ENCODE measurements at regions not wholly inside any gene's neighbourhood (a gene's known extent, or its start where the extent isn't known, plus 50 kb on each side); places are given as distances from the start of the nearest gene placed in this dataset.

DNA sequence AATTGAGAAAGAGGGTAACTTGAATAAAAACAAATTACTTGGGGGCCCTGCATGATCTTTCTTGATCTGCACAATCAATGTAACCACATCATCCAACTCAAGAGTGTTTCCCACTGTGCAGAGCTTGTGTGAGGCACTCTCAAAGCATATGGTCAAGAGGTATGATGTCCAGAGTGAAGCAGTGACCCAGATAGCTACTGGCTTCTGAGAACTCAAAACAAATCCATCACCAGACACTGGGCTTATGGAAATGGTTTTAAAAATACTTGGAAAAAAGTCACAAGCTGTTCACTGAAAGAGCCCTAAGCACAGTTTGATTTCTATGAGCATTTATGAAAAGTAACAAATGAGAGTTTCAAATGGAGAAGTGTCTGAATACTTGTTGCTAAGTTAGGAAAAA, 361.0 kb downstream of the GRXCR1 start:
- Histone ChIP-seq H3K27ac (no peak overlapping the region), H3K9me3 (no peaks in the 10 kb centered on the region), H3K4me1 (replicated peaks) (no peaks in the 10 kb centered on the region), H3K4me3 (no peak overlapping the region), H3K36me3 (no peaks in the 10 kb centered on the region), H3K27me3 (replicated peaks; ENCODE audit: insufficient read depth) (no peaks in the 10 kb centered on the region)
- no peak for DNase-seq (ENCODE audit: low spot score)
- no peak for TF ChIP-seq POLR2A (IDR thresholded peaks at IDR 0.05)
- TF ChIP-seq, protein P1, sequence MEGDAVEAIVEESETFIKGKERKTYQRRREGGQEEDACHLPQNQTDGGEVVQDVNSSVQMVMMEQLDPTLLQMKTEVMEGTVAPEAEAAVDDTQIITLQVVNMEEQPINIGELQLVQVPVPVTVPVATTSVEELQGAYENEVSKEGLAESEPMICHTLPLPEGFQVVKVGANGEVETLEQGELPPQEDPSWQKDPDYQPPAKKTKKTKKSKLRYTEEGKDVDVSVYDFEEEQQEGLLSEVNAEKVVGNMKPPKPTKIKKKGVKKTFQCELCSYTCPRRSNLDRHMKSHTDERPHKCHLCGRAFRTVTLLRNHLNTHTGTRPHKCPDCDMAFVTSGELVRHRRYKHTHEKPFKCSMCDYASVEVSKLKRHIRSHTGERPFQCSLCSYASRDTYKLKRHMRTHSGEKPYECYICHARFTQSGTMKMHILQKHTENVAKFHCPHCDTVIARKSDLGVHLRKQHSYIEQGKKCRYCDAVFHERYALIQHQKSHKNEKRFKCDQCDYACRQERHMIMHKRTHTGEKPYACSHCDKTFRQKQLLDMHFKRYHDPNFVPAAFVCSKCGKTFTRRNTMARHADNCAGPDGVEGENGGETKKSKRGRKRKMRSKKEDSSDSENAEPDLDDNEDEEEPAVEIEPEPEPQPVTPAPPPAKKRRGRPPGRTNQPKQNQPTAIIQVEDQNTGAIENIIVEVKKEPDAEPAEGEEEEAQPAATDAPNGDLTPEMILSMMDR (IDR thresholded peaks at IDR 0.05), result no peak
- no peak for TF ChIP-seq POLR2AphosphoS5 (IDR thresholded peaks at IDR 0.05)
- intact Hi-C loops (cut with DNase I), result no loop called here

DNA sequence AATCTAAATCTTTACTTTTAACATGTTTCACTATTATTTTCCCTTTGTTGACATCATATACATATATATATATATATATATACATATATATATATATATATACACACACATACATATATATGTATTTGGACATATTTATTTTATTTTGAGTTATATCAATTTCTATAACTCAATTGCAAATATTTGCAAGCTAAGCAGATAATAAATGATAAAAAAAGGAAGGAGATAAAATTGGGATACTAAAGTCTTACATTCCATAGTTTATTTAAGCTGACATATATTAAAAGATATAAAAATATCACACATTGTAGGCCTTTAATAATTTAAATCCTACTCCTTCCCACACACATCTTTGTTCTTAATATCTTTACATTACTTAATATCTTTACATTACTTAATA, 372.2 kb downstream of the GRXCR1 start:
- H3K27me3 ChIP-seq (replicated peaks; ENCODE audit: insufficient read depth), result no peaks in the 10 kb centered on the region
- no peak overlapping the region for H3K27ac ChIP-seq
- DNase-seq (ENCODE audit: low spot score), result no peak
- H3K9me3 ChIP-seq, result no peaks in the 10 kb centered on the region
- H3K4me3 ChIP-seq, result no peak overlapping the region
- TF ChIP-seq, protein P1 (IDR thresholded peaks at IDR 0.05), result no peak
- no peak for TF ChIP-seq POLR2A (IDR thresholded peaks at IDR 0.05)
- no peak for TF ChIP-seq POLR2AphosphoS5 (IDR thresholded peaks at IDR 0.05)
- intact Hi-C loops (cut with DNase I), result no loop called here
- no peaks in the 10 kb centered on the region for H3K4me1 ChIP-seq (replicated peaks)
- H3K36me3 ChIP-seq, result no peaks in the 10 kb centered on the region

DNA sequence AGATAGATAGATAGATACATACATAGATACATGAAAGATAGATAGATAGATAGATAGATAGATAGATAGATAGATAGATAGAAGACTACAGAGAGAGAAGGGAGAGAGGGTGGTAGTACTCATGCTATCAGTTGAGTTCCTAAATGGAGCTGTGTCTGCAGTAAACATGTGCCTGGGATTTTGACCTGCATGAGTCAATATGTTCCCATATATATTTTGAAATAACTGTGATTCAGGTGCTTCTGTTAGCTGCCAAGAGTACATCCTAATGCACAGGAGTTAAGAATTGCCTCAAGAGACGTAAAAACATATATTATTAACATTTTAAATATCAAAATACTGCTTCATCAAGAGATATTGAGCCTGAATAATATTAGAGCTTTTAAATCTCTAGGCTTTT, 379.4 kb downstream of the GRXCR1 start:
- Histone ChIP-seq H3K4me3 (no peak overlapping the region), H3K9me3 (no peaks in the 10 kb centered on the region), H3K4me1 (replicated peaks) (no peaks in the 10 kb centered on the region), H3K27me3 (replicated peaks; ENCODE audit: insufficient read depth) (no peaks in the 10 kb centered on the region), H3K27ac (no peak overlapping the region), H3K36me3 (no peaks in the 10 kb centered on the region)
- intact Hi-C loops (cut with DNase I), result no loop called here
- DNase-seq (ENCODE audit: low spot score), result no peak
- TF ChIP-seq POLR2A (IDR thresholded peaks at IDR 0.05) (no peak), POLR2AphosphoS5 (IDR thresholded peaks at IDR 0.05) (no peak)
- TF ChIP-seq, protein P1 (IDR thresholded peaks at IDR 0.05), result no peak
- WGBS, result 0% methylated on average over 1 of the region's 1 CpG

DNA sequence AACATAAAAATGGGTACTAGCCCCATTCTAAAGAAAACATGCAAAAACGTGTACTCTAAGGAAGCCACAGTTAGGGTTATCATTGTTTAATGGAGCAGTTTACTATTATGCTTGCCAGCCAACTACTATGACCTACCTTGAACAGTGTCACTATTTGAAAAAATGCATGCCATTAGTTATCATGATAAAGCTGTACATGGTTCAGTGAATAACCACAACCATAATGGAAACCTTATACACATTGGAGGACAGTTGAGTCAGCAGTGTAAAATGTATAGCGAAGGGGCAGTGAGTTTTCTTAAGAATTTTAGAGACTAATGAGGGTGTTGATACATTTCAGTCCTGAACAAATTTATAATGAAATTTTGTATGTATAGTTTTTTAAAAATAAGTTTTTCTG, 381.9 kb downstream of the GRXCR1 start:
- H3K36me3 ChIP-seq, result no peaks in the 10 kb centered on the region
- no peak overlapping the region for H3K27ac ChIP-seq
- no peaks in the 10 kb centered on the region for H3K4me1 ChIP-seq (replicated peaks)
- intact Hi-C loops (cut with DNase I), result no loop called here
- H3K4me3 ChIP-seq, result no peak overlapping the region
- TF ChIP-seq POLR2A (IDR thresholded peaks at IDR 0.05) (no peak), POLR2AphosphoS5 (IDR thresholded peaks at IDR 0.05) (no peak)
- TF ChIP-seq, protein P1 (IDR thresholded peaks at IDR 0.05), result no peak
- no peaks in the 10 kb centered on the region for H3K9me3 ChIP-seq
- H3K27me3 ChIP-seq (replicated peaks; ENCODE audit: insufficient read depth), result no peaks in the 10 kb centered on the region
- DNase-seq (ENCODE audit: low spot score), result no peak
- WGBS, result 71% methylated on average over 2 of the region's 2 CpGs

DNA sequence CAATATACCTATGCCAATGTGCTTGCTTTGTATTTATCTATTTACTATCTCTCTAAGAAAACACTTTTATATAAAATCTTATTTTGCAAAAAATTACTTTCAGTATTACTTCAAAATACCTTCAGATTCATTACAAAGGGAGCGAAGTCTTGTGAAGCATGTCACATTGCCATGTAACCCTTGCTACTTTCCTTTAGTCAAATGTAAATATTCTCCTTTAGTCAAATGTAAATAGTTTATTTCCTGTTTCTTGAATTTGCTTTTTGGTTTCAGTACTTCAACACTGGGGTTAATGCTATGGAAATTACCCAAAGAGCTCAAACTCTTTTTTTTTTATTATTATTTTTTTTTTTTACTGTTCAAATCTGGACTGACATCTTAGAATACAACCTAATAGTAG, 383.3 kb downstream of the GRXCR1 start:
- H3K4me1 ChIP-seq (replicated peaks), result no peaks in the 10 kb centered on the region
- no peaks in the 10 kb centered on the region for H3K36me3 ChIP-seq
- 85% methylated on average over 1 of the region's 1 CpG for WGBS
- no peak overlapping the region for H3K4me3 ChIP-seq
- TF ChIP-seq POLR2AphosphoS5 (IDR thresholded peaks at IDR 0.05) (no peak), POLR2A (IDR thresholded peaks at IDR 0.05) (no peak)
- TF ChIP-seq, protein P1 (IDR thresholded peaks at IDR 0.05), result no peak
- no peak for DNase-seq (ENCODE audit: low spot score)
- no peak overlapping the region for H3K27ac ChIP-seq
- no peaks in the 10 kb centered on the region for H3K27me3 ChIP-seq (replicated peaks; ENCODE audit: insufficient read depth)
- intact Hi-C loops (cut with DNase I), result no loop called here
- H3K9me3 ChIP-seq, result no peaks in the 10 kb centered on the region
